Activated T-cell treated with anti-CD3 and anti-CD28 coated beads, Interleukin-2, amount 50 U/mL, for 4 hours (primary cell): ENCODE measurements at regions not wholly inside any gene's neighbourhood (a gene's known extent, or its start where the extent isn't known, plus 50 kb on each side); places are given as distances from the start of the nearest gene placed in this dataset.
A peak's percentile ranks its signal among the peaks of the same experiment; 100 is the strongest.
"Not testable (repeated sequence)": the region's sequence is repeated elsewhere in the genome, so short reads cannot be mapped to it uniquely, and the experiment has no call there.

Source experiments
- ATAC-seq, 2 donors: fragments of 200-7000 bp; cut with Tn5 transposase; one replicate each; pipeline ENCODE4 v1.10.0; 2021
- DNase-seq: peaks from one replicate; pipeline ENCODE4 v3.0.0-alpha.2; 2020
- H3K27me3 Mint-ChIP-seq: one replicate; pipeline ENCODE4 v1.8.0; 2021; ENCODE audit warnings: low read depth, mixed read lengths
- H3K36me3 Mint-ChIP-seq: one replicate; pipeline ENCODE4 v1.8.0; 2022; ENCODE audit warnings: mixed read lengths; ENCODE audit not compliant: insufficient read depth
- H3K4me1 Mint-ChIP-seq: one replicate; pipeline ENCODE4 v1.8.0; 2021; ENCODE audit warnings: low read depth, mixed read lengths
- H3K4me3 Mint-ChIP-seq: one replicate; pipeline ENCODE4 v1.8.0; 2021; ENCODE audit warnings: mild to moderate bottlenecking, moderate library complexity, mixed read lengths
- H3K9me3 Mint-ChIP-seq: one replicate; pipeline ENCODE4 v1.8.0; 2021; ENCODE audit warnings: mixed read lengths

- H3K9me3 Mint-ChIP-seq, result no peaks in the 10 kb centered on the region
- DNase-seq (no peak), ATAC-seq (no peak)
- H3K27me3 Mint-ChIP-seq, result no peaks in the 10 kb centered on the region
- H3K4me3 Mint-ChIP-seq, result no peak overlapping the region
- no peaks in the 10 kb centered on the region for H3K36me3 Mint-ChIP-seq
- H3K4me1 Mint-ChIP-seq, result peaks cover 12% of the 10 kb centered on the region
Observed at GRCh38 chr4:38461342-38461741, 202.7 kb upstream of the KLF3 start.

- peaks cover 6% of the 10 kb centered on the region for H3K9me3 Mint-ChIP-seq
- H3K27me3 Mint-ChIP-seq, result no peaks in the 10 kb centered on the region
- no peak overlapping the region for H3K4me3 Mint-ChIP-seq
- DNase-seq (no peak), ATAC-seq (no peak)
- peaks cover 3% of the 10 kb centered on the region for H3K36me3 Mint-ChIP-seq
- peaks cover 10% of the 10 kb centered on the region for H3K4me1 Mint-ChIP-seq
Observed at GRCh38 chr4:38462367-38463055, 201.5 kb upstream of the KLF3 start.

GRCh38 chr4:38463268-38463958, 200.6 kb upstream of the KLF3 start:
- no peak for ATAC-seq
- no peak for DNase-seq

GRCh38 chr4:38464328-38464727, 199.7 kb upstream of the KLF3 start:
- ATAC-seq, result no peak

More at GRCh38 chr4:38463268-38463958, 200.6 kb upstream of the KLF3 start:
- peaks cover 6% of the 10 kb centered on the region for H3K9me3 Mint-ChIP-seq
- H3K4me1 Mint-ChIP-seq, result peaks cover 10% of the 10 kb centered on the region
- no peaks in the 10 kb centered on the region for H3K27me3 Mint-ChIP-seq
- H3K4me3 Mint-ChIP-seq, result no peak overlapping the region
- peaks cover 3% of the 10 kb centered on the region for H3K36me3 Mint-ChIP-seq

GRCh38 chr4:38466401-38466800, 197.6 kb upstream of the KLF3 start:
- Mint-ChIP-seq H3K27me3 (no peaks in the 10 kb centered on the region), H3K4me3 (no peak overlapping the region), H3K36me3 (peaks cover 5% of the 10 kb centered on the region), H3K4me1 (peaks cover 10% of the 10 kb centered on the region), H3K9me3 (peaks cover 11% of the 10 kb centered on the region)
- ATAC-seq (no peak), DNase-seq (no peak)

More at GRCh38 chr4:38464328-38464727, 199.7 kb upstream of the KLF3 start:
- peaks cover 6% of the 10 kb centered on the region for H3K9me3 Mint-ChIP-seq
- H3K4me3 Mint-ChIP-seq, result no peak overlapping the region
- no peaks in the 10 kb centered on the region for H3K27me3 Mint-ChIP-seq
- H3K36me3 Mint-ChIP-seq, result peaks cover 5% of the 10 kb centered on the region
- DNase-seq, result no peak
- peaks cover 10% of the 10 kb centered on the region for H3K4me1 Mint-ChIP-seq

- Mint-ChIP-seq H3K36me3 (peaks cover 5% of the 10 kb centered on the region), H3K4me1 (peaks cover 10% of the 10 kb centered on the region), H3K4me3 (no peak overlapping the region), H3K27me3 (no peaks in the 10 kb centered on the region), H3K9me3 (peaks cover 11% of the 10 kb centered on the region)
- DNase-seq (no peak), ATAC-seq (no peak)
Observed at GRCh38 chr4:38467296-38467695, 196.7 kb upstream of the KLF3 start.

GRCh38 chr4:38468339-38468866, 195.6 kb upstream of the KLF3 start:
- peaks cover 11% of the 10 kb centered on the region for H3K9me3 Mint-ChIP-seq
- H3K36me3 Mint-ChIP-seq, result peaks cover 5% of the 10 kb centered on the region

GRCh38 chr4:38469410-38469809, 194.6 kb upstream of the KLF3 start:
- no peak for ATAC-seq
- Mint-ChIP-seq H3K9me3 (peaks cover 11% of the 10 kb centered on the region), H3K27me3 (no peaks in the 10 kb centered on the region), H3K36me3 (peaks cover 5% of the 10 kb centered on the region), H3K4me1 (peaks cover 6% of the 10 kb centered on the region), H3K4me3 (no peak overlapping the region)
- DNase-seq, result no peak

More at GRCh38 chr4:38468339-38468866, 195.6 kb upstream of the KLF3 start:
- Mint-ChIP-seq H3K4me1 (peaks cover 10% of the 10 kb centered on the region), H3K4me3 (no peak overlapping the region), H3K27me3 (no peaks in the 10 kb centered on the region)
- ATAC-seq (no peak), DNase-seq (no peak)

GRCh38 chr4:38470735-38471262, 193.2 kb upstream of the KLF3 start:
- Mint-ChIP-seq H3K4me1 (no peaks in the 10 kb centered on the region), H3K27me3 (no peaks in the 10 kb centered on the region), H3K4me3 (no peak overlapping the region), H3K9me3 (peaks cover 11% of the 10 kb centered on the region), H3K36me3 (peaks cover 5% of the 10 kb centered on the region)
- ATAC-seq, result no peak
- no peak for DNase-seq

- peaks cover under 1% of the 10 kb centered on the region for H3K27me3 Mint-ChIP-seq
- H3K4me1 Mint-ChIP-seq, result peaks cover 13% of the 10 kb centered on the region
- H3K36me3 Mint-ChIP-seq, result no peaks in the 10 kb centered on the region
- H3K9me3 Mint-ChIP-seq, result no peaks in the 10 kb centered on the region
- H3K4me3 Mint-ChIP-seq, result no peak overlapping the region
- DNase-seq, result no peak
- ATAC-seq, result no peak
Observed at GRCh38 chr4:38482696-38483095, 181.3 kb upstream of the KLF3 start.

- not testable (repeated sequence) for ATAC-seq, H3K27me3 Mint-ChIP-seq, DNase-seq, H3K4me3 Mint-ChIP-seq, H3K9me3 Mint-ChIP-seq, H3K36me3 Mint-ChIP-seq
- H3K4me1 Mint-ChIP-seq, result peaks cover 15% of the 10 kb centered on the region
Observed at GRCh38 chr4:38483628-38484027, 180.4 kb upstream of the KLF3 start.

- no peaks in the 10 kb centered on the region for H3K9me3 Mint-ChIP-seq
- ATAC-seq (no peak), DNase-seq (no peak)
- H3K4me3 Mint-ChIP-seq, result peak overlapping the region; percentile 77
- H3K4me1 Mint-ChIP-seq, result peaks cover 36% of the 10 kb centered on the region
- H3K36me3 Mint-ChIP-seq, result no peaks in the 10 kb centered on the region
- H3K27me3 Mint-ChIP-seq, result no peaks in the 10 kb centered on the region
Observed at GRCh38 chr4:38489011-38489861, 174.8 kb upstream of the KLF3 start.

GRCh38 chr4:38489924-38490639, 173.9 kb upstream of the KLF3 start:
- Mint-ChIP-seq H3K9me3 (no peaks in the 10 kb centered on the region), H3K27me3 (no peaks in the 10 kb centered on the region), H3K36me3 (no peaks in the 10 kb centered on the region), H3K4me1 (peaks cover 36% of the 10 kb centered on the region), H3K4me3 (peak overlapping the region; percentile 77)
- DNase-seq, result no peak
- ATAC-seq, result peak; percentile 41 to 76
